Activated naive CD4-positive, alpha-beta T cell treated with anti-CD3 and anti-CD28 coated beads for 36 hours (primary cell): ENCODE measurements at regions not wholly inside any gene's neighbourhood (a gene's known extent, or its start where the extent isn't known, plus 50 kb on each side); places are given as distances from the start of the nearest gene placed in this dataset.
"Not testable (repeated sequence)": the region's sequence is repeated elsewhere in the genome, so short reads cannot be mapped to it uniquely, and the experiment has no call there.

Source experiments
- CTCF ChIA-PET: fragments of 350-600 bp; sonication (Branson Sonifier 250); formaldehyde crosslinking; loops from one replicate; lab custom pipeline; 2021; ENCODE audit warnings: antibody characterized with exemption; lab: Charles Lee
- DNase-seq: peaks from one replicate; pipeline ENCODE4 v3.0.0-alpha.2; 2020
- H3K27ac Mint-ChIP-seq: one replicate; pipeline ENCODE4 v1.8.0; 2021; ENCODE audit warnings: mild to moderate bottlenecking, mixed read lengths
- H3K27me3 Mint-ChIP-seq: one replicate; pipeline ENCODE4 v1.8.0; 2021; ENCODE audit warnings: low read depth, mixed read lengths
- H3K36me3 Mint-ChIP-seq: one replicate; pipeline ENCODE4 v1.8.0; 2021; ENCODE audit warnings: low read depth, mixed read lengths
- H3K4me1 Mint-ChIP-seq: one replicate; pipeline ENCODE4 v1.8.0; 2021; ENCODE audit warnings: low read depth, mixed read lengths
- H3K4me3 Mint-ChIP-seq: one replicate; pipeline ENCODE4 v1.8.0; 2021; ENCODE audit warnings: mild to moderate bottlenecking, moderate library complexity, mixed read lengths
- H3K9me3 Mint-ChIP-seq: one replicate; pipeline ENCODE4 v1.8.0; 2021; ENCODE audit warnings: mixed read lengths
- intact Hi-C: fragments of 100-400 bp; cut with micrococcal nuclease; formaldehyde crosslinking; loops from one replicate; pipeline ENCODE4 v1.15.1; 2023

DNA sequence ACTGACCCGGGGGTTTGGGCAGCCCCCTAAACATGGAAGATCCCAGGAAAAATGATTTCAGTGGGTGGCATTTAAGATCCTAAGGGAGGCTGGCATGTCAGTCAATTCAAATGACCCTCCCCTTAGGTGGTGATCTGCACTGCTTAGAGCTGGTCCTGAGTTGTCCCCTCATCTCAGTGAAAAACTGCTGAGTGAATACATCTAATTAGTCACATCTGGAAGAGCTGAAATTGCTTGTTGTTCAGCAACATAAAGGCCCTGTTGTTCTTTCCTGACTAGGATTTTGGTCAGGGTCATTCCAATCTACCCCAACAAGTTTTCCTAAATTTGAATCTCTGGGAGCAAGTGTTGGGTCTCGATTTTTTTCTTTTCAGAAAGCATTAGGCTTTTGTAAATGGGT, 126.4 kb downstream of the LCA5 start:
- DNase-seq = no peak
- intact Hi-C loops = no loop called here
- no peak overlapping the region for H3K27ac Mint-ChIP-seq
- CTCF ChIA-PET = no interaction called here
- H3K36me3 Mint-ChIP-seq = no peaks in the 10 kb centered on the region
- H3K9me3 Mint-ChIP-seq = no peaks in the 10 kb centered on the region
- H3K4me3 Mint-ChIP-seq = no peak overlapping the region
- no peaks in the 10 kb centered on the region for H3K27me3 Mint-ChIP-seq
- H3K4me1 Mint-ChIP-seq = no peaks in the 10 kb centered on the region

GRCh38 chr6:79408256-79408974, 128.8 kb downstream of the LCA5 start:
- DNase-seq = no peak
- H3K27me3 Mint-ChIP-seq = no peaks in the 10 kb centered on the region
- no peaks in the 10 kb centered on the region for H3K9me3 Mint-ChIP-seq
- intact Hi-C loops = no loop called here
- no peak overlapping the region for H3K4me3 Mint-ChIP-seq
- H3K4me1 Mint-ChIP-seq = no peaks in the 10 kb centered on the region
- CTCF ChIA-PET = no interaction called here
- no peaks in the 10 kb centered on the region for H3K36me3 Mint-ChIP-seq
- no peak overlapping the region for H3K27ac Mint-ChIP-seq

- intact Hi-C loops = no loop called here
- Mint-ChIP-seq H3K27me3 (peaks cover 2% of the 10 kb centered on the region), H3K4me1 (no peaks in the 10 kb centered on the region), H3K36me3 (no peaks in the 10 kb centered on the region), H3K9me3 (no peaks in the 10 kb centered on the region), H3K4me3 (no peak overlapping the region), H3K27ac (no peak overlapping the region)
- no peak for DNase-seq
- CTCF ChIA-PET = interaction anchor here (1.5 kb wide), 1 partner anchor 9 kb away, joined by 4 read pairs; no protein-coding TSS in a partner anchor
These were observed 132.6 kb downstream of the LCA5 start for GRCh38 chr6:79404677-79405076.

DNA sequence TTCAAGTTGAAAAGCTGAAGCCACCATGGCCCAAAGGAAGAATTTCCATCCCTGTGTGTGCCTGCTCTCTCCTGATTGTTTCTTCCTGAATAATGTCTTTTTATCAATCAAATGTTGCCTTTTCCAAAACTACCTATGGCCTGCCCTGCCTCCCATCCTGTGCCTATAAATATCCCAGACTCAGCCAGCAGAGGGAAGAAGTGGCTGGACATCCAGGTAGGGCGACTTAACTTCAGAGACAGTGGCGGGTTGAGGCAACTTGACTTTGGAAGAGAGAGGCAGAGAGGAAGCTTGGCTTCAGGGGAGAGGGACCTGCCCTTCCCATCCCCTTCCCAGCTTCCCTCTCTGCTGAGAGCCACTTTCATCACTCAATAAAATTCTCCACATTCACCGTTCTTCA, 133.0 kb downstream of the LCA5 start:
- CTCF ChIA-PET = interaction anchor here (1.5 kb wide), 1 partner anchor 9 kb away, joined by 4 read pairs; no protein-coding TSS in a partner anchor
- Mint-ChIP-seq H3K4me1 (no peaks in the 10 kb centered on the region), H3K9me3 (no peaks in the 10 kb centered on the region), H3K36me3 (no peaks in the 10 kb centered on the region), H3K4me3 (no peak overlapping the region), H3K27me3 (peaks cover 2% of the 10 kb centered on the region), H3K27ac (no peak overlapping the region)
- intact Hi-C loops = no loop called here
- no peak for DNase-seq

GRCh38 chr6:79403563-79403962, 133.7 kb downstream of the LCA5 start:
- CTCF ChIA-PET = no interaction called here
- Mint-ChIP-seq H3K36me3 (no peaks in the 10 kb centered on the region), H3K4me1 (no peaks in the 10 kb centered on the region), H3K27me3 (peaks cover 2% of the 10 kb centered on the region), H3K27ac (no peak overlapping the region), H3K4me3 (no peak overlapping the region), H3K9me3 (no peaks in the 10 kb centered on the region)
- intact Hi-C loops = no loop called here
- no peak for DNase-seq

GRCh38 chr6:79403086-79403485, 134.1 kb downstream of the LCA5 start:
- CTCF ChIA-PET = no interaction called here
- peaks cover 2% of the 10 kb centered on the region for H3K9me3 Mint-ChIP-seq
- peaks cover 5% of the 10 kb centered on the region for H3K27me3 Mint-ChIP-seq
- no peaks in the 10 kb centered on the region for H3K36me3 Mint-ChIP-seq
- DNase-seq = no peak
- no peak overlapping the region for H3K4me3 Mint-ChIP-seq
- no peaks in the 10 kb centered on the region for H3K4me1 Mint-ChIP-seq
- no peak overlapping the region for H3K27ac Mint-ChIP-seq
- intact Hi-C loops = no loop called here

DNA sequence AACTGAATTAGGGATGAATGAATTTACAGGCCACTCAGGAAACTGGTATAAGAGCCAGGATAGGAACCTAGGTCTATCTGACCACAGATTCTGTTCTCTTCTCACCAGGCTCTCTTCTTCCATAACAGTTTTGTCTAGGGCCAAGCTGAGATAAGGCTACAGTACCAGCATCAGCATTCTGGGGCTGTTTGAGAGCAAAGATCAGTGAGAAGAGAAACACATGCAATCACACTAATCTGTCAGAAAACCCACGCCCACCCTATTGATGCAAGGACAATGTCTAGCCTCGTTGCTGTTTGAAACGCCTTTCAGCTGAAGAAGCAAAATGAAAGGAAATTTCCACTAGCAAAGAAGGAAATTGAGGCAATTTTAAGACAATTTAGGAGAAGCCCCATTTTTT, 137.7 kb downstream of the LCA5 start:
- CTCF ChIA-PET = no interaction called here
- DNase-seq = no peak
- H3K36me3 Mint-ChIP-seq = no peaks in the 10 kb centered on the region
- H3K27ac Mint-ChIP-seq = no peak overlapping the region
- peaks cover 2% of the 10 kb centered on the region for H3K9me3 Mint-ChIP-seq
- intact Hi-C loops = no loop called here
- H3K4me1 Mint-ChIP-seq = no peaks in the 10 kb centered on the region
- H3K27me3 Mint-ChIP-seq = peaks cover 7% of the 10 kb centered on the region
- H3K4me3 Mint-ChIP-seq = no peak overlapping the region

DNA sequence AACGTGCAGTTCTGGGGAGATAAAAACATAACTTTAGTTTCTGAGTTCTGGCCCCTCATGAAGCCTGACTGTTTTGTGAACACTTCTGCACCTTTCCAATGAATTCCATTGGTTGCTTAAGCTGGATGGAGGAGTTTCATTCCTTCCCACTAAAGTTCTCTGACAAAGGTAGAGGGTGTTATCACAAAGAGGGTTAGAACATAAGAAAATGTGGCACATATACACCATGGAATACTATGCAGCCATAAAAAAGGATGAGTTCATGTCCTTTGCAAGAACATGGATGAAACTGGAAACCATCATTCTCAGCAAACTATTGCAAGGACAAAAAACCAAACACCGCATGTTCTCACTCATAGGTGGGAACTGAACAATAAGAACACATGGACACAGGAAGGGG, 138.6 kb downstream of the LCA5 start:
- DNase-seq, H3K4me1 Mint-ChIP-seq, H3K36me3 Mint-ChIP-seq, H3K27me3 Mint-ChIP-seq, H3K27ac Mint-ChIP-seq, H3K9me3 Mint-ChIP-seq, intact Hi-C loops, CTCF ChIA-PET, H3K4me3 Mint-ChIP-seq: not testable (repeated sequence)

DNA sequence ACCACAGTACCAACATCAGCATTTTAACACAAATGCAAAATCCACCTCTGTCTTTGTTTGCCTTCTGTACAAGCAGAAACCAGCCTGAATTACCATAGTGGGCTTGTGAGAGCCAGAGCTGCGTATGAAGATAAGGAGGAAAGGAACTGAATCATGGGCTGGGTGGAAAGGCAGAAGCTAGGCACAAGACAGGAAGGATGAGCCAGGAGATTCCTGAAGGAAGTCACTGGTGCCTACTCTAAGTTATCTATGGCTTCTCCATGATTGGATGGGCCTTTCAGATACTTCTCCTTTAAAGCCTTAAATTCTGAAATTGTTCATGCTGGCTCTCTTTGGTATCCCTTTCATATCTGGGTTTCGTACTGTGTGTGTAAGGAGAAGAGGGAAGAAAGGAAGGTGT, 140.6 kb downstream of the LCA5 start:
- H3K36me3 Mint-ChIP-seq = no peaks in the 10 kb centered on the region
- DNase-seq = no peak
- no peaks in the 10 kb centered on the region for H3K4me1 Mint-ChIP-seq
- no peak overlapping the region for H3K4me3 Mint-ChIP-seq
- H3K9me3 Mint-ChIP-seq = peaks cover 2% of the 10 kb centered on the region
- H3K27me3 Mint-ChIP-seq = peaks cover 7% of the 10 kb centered on the region
- H3K27ac Mint-ChIP-seq = no peak overlapping the region
- intact Hi-C loops = no loop called here
- CTCF ChIA-PET = no interaction called here

DNA sequence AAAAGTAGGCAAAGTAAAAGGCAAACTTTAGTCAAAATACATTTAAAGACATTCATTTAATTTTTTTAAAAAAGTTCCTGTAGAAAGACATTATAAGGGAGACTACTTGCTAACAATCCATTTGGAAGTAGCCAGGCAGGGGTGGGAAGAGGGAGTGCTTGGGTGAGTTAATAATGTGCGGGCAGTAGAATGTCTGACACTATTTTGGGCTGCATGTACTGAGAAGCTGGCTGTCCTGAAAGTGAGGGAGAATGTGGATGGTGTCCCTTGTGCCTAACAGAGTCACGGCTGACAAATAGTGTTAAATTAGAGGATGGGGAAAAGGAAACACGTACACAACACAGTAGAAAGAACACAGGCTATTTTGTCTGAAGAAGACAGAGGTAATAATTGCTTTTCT, 142.5 kb downstream of the LCA5 start:
- CTCF ChIA-PET = no interaction called here
- Mint-ChIP-seq H3K27me3 (peaks cover 5% of the 10 kb centered on the region), H3K4me3 (no peak overlapping the region), H3K36me3 (no peaks in the 10 kb centered on the region), H3K9me3 (peaks cover 2% of the 10 kb centered on the region), H3K4me1 (no peaks in the 10 kb centered on the region), H3K27ac (no peak overlapping the region)
- intact Hi-C loops = no loop called here
- DNase-seq = no peak

- DNase-seq = no peak
- no peaks in the 10 kb centered on the region for H3K4me1 Mint-ChIP-seq
- H3K27me3 Mint-ChIP-seq = peaks cover 2% of the 10 kb centered on the region
- H3K27ac Mint-ChIP-seq = no peak overlapping the region
- H3K36me3 Mint-ChIP-seq = no peaks in the 10 kb centered on the region
- no peaks in the 10 kb centered on the region for H3K9me3 Mint-ChIP-seq
- intact Hi-C loops = no loop called here
- CTCF ChIA-PET = no interaction called here
- no peak overlapping the region for H3K4me3 Mint-ChIP-seq
These were observed 145.1 kb downstream of the LCA5 start for GRCh38 chr6:79392094-79392493.

GRCh38 chr6:79391480-79391879, 145.8 kb downstream of the LCA5 start:
- Mint-ChIP-seq H3K9me3 (no peaks in the 10 kb centered on the region), H3K36me3 (no peaks in the 10 kb centered on the region), H3K27me3 (peaks cover 2% of the 10 kb centered on the region), H3K27ac (no peak overlapping the region), H3K4me1 (no peaks in the 10 kb centered on the region), H3K4me3 (no peak overlapping the region)
- DNase-seq = no peak
- CTCF ChIA-PET = no interaction called here
- intact Hi-C loops = no loop called here

DNA sequence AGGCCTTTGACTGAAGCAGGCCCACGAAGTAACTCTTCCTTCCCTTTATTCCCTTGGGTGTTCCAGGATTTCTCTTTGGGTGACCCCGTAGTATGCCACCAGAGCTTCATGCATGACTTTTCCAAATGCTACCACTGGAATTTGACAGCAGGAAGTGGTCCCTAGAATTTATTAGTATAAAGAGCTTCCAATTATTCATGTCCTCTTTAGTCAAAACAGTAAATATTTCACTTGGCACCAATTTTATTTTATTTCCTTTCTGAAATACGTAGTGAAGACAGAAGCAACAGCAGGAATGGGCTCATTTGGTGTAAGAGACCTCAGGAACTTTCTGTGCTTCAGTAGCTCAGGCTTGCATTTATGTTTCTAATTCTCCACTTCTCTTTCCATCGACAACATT, 151.3 kb downstream of the LCA5 start:
- Mint-ChIP-seq H3K4me1 (no peaks in the 10 kb centered on the region), H3K27me3 (no peaks in the 10 kb centered on the region), H3K4me3 (no peak overlapping the region), H3K9me3 (no peaks in the 10 kb centered on the region), H3K36me3 (no peaks in the 10 kb centered on the region), H3K27ac (no peak overlapping the region)
- CTCF ChIA-PET = no interaction called here
- intact Hi-C loops = no loop called here
- no peak for DNase-seq
